ENCODE measurements at regions not wholly inside any gene's neighbourhood (a gene's known extent, or its start where the extent isn't known, plus 50 kb on each side); places are given as distances from the start of the nearest gene placed in this dataset.

DNA sequence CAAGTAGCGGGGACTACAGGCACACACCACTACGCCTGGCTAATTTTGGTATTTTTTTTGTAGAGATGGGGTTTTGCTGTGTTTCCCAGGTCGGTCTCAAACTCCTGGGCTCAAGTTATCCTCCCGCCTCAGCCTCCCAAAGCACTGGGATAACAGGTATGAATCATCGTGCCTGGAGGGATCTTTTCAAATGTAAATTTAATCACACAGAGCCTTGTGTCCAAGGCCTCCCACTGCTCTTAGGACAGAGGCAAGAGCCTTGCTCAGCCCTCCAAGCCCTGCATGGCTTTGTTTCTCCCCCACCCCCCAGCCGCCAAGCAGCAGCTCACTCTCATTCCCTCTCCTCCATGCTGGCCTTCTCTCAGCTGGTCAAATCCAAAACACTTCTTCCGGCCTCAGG is 75.3 kb upstream of the CREB3L1 start:
- no peak overlapping the region for H3K4me3 ChIP-seq (ENCODE audit: low read depth, low read length)
- no peak for DNase-seq (ENCODE audit: low read depth, low spot score)
- H3K27ac ChIP-seq (ENCODE audit: low read depth, low read length): no peak overlapping the region
- peaks cover 30% of the 10 kb centered on the region for H3K27me3 ChIP-seq (ENCODE audit: control insufficient read depth, insufficient read depth, low read length)
- POLR2A ChIA-PET: no interaction called here
- CTCF ChIA-PET: interaction anchor here (0.6 kb wide), 1 partner anchor 37 kb away, joined by 3 read pairs; no protein-coding TSS in a partner anchor
- TF ChIP-seq, protein P1, sequence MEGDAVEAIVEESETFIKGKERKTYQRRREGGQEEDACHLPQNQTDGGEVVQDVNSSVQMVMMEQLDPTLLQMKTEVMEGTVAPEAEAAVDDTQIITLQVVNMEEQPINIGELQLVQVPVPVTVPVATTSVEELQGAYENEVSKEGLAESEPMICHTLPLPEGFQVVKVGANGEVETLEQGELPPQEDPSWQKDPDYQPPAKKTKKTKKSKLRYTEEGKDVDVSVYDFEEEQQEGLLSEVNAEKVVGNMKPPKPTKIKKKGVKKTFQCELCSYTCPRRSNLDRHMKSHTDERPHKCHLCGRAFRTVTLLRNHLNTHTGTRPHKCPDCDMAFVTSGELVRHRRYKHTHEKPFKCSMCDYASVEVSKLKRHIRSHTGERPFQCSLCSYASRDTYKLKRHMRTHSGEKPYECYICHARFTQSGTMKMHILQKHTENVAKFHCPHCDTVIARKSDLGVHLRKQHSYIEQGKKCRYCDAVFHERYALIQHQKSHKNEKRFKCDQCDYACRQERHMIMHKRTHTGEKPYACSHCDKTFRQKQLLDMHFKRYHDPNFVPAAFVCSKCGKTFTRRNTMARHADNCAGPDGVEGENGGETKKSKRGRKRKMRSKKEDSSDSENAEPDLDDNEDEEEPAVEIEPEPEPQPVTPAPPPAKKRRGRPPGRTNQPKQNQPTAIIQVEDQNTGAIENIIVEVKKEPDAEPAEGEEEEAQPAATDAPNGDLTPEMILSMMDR (IDR thresholded peaks at IDR 0.05; ENCODE audit: low read depth, low read length): no peak
- no peaks in the 10 kb centered on the region for H3K9me3 ChIP-seq (ENCODE audit: control insufficient read depth, insufficient read depth, low read length)

DNA sequence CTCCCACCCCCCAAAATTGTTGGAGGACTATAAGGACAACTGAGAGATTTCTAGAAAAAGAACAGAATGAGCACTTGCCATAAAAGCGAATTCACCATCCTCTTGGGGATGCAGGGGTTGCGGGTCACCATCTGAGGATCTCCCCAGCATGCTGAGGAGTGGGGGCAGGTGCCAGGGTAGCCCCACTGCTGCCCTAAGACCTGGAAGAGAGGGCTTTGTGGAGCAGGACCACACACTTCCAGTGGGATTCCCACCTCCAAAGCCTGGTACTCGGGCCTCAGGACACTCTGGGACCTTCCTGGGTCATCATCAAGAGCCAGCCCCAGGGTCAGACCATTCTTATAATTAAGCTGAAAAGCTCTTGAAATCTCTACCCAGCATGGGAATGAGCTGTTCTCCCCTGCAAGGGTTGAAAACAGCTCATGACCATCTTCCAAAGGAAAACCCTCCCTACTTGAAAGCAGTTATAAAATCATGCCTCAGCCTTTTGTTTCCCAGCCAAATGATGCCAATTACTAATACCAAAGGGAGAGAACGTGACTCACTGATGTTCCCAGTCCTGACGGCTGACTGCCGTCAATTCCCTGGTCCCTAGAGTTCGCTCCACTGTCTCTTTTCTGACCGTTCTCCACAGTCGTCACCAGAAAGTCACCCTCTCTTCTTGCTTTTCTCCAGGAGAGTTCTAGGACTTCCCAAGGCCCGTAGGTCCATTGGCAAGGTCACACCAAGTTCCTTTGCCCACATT is 76.8 kb upstream of the CREB3L1 start:
- no peak overlapping the region for H3K4me3 ChIP-seq (ENCODE audit: low read depth, low read length)
- TF ChIP-seq, protein P1 (IDR thresholded peaks at IDR 0.05; ENCODE audit: low read depth, low read length): no peak
- ChIA-PET POLR2A (no interaction called here), CTCF (no interaction called here)
- H3K27me3 ChIP-seq (ENCODE audit: control insufficient read depth, insufficient read depth, low read length): peaks cover 35% of the 10 kb centered on the region
- no peak for DNase-seq (ENCODE audit: low read depth, low spot score)
- H3K27ac ChIP-seq (ENCODE audit: low read depth, low read length): no peak overlapping the region
- no peaks in the 10 kb centered on the region for H3K9me3 ChIP-seq (ENCODE audit: control insufficient read depth, insufficient read depth, low read length)

DNA sequence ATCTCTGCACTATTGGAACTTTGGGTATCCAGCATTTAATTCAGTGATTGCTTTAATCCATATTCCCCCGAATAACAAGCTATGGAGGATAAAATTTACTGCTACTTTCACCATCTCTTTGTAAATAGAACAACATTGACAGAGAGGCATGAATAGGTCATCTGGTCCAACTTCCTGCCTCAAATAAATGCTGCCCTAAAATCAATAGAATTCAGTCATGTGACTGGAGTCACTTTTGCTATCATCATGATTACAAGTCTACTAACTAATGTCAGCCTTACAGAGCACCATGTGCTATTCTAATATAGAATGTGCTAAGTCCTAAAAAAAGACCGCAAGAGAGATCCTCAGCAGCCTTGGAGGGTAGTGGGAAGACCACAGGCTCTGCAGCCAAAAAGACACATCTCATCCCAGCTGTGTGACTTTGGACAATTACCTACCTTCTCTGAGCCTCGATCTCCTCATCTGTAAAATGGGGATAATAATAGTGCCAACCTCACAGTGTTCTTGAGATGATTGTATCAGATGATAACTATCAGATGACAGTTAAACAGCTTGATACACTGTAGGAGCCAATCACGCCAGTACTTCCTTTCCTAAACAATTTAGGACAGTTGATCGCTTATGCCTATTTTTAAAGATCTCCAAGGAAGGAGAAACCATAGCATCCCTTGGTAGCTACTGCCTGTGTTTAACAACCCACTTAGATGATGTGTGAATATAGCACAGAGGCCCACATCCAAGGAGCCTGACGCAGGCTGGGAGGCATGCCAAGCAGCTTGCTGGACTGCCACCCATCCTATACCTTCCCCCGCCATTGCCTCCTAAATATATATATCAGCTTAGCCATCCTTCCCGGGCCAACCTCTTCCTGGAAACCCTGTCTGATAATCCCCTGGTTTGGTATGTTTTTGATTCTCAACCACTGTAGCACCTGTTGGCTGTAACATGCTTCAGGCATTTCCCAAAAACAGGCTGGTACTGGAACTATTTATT is 77.3 kb upstream of the PHF21A start:
- H3K4me3 ChIP-seq (ENCODE audit: low read depth, low read length): no peak overlapping the region
- no peaks in the 10 kb centered on the region for H3K9me3 ChIP-seq (ENCODE audit: control insufficient read depth, insufficient read depth, low read length)
- DNase-seq (ENCODE audit: low read depth, low spot score): no peak
- H3K27me3 ChIP-seq (ENCODE audit: control insufficient read depth, insufficient read depth, low read length): peaks cover 28% of the 10 kb centered on the region
- H3K27ac ChIP-seq (ENCODE audit: low read depth, low read length): no peak overlapping the region
- TF ChIP-seq, protein P1 (IDR thresholded peaks at IDR 0.05; ENCODE audit: low read depth, low read length): no peak
- ChIA-PET CTCF (no interaction called here), POLR2A (no interaction called here)

DNA sequence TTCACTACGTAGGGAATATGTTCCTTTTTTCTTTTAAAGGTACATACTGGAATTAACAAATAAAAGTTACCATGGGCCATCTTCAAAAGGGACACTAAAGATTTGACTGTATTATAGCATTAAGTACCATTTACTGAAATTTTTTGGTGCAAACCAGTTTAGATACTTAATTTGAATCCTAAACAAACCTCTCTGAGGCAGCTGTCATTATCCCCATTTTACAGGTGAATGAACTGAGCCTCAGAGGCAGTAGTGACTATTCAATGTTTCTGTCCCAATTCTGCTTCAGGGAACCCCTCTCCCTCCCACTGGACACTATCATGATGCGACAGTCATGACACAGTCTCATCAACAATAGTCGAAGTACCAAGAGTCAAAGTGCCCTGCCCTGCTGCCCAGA is 76.2 kb upstream of the PHF21A start:
- POLR2A ChIA-PET: no interaction called here

More for the DNA sequence above, 76.2 kb upstream of the PHF21A start:
- Histone ChIP-seq H3K9me3 (ENCODE audit: control insufficient read depth, insufficient read depth, low read length) (no peaks in the 10 kb centered on the region), H3K27ac (ENCODE audit: low read depth, low read length) (no peak overlapping the region), H3K4me3 (ENCODE audit: low read depth, low read length) (no peak overlapping the region), H3K27me3 (ENCODE audit: control insufficient read depth, insufficient read depth, low read length) (peaks cover 25% of the 10 kb centered on the region)
- TF ChIP-seq, protein P1 (IDR thresholded peaks at IDR 0.05; ENCODE audit: low read depth, low read length): no peak
- DNase-seq (ENCODE audit: low read depth, low spot score): no peak
- CTCF ChIA-PET: interaction anchor here (0.5 kb wide), 2 partner anchors 124 to 233 kb away, joined by 3 to 4 read pairs; no protein-coding TSS in a partner anchor
